ENCODE measurements at regions not wholly inside any gene's neighbourhood (a gene's known extent, or its start where the extent isn't known, plus 50 kb on each side); places are given as distances from the start of the nearest gene placed in this dataset.

DNA sequence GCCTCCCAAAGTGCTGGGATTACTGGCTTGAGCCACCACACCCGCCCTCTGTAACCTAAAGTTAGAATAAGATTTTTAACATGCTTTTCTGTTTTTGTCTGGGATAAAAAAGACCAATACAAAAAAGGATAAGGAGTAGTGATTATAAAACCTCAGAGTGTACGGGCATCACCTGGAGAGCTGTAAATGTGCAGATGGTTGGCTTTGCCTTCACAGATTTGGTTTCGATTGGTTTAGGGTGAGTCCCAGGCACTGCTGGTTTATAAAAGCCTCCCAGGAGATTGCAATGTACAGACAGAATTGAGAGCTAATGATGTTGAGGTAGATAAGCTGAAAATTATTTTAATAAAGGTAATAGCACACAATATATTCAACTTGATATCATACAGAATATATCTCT lies 289.7 kb upstream of the FSHR start:
- intact Hi-C loops (cut with DNase I): no loop called here
- H3K27me3 ChIP-seq: no peaks in the 10 kb centered on the region
- WGBS: 83% methylated on average over 3 of the region's 3 CpGs

DNA sequence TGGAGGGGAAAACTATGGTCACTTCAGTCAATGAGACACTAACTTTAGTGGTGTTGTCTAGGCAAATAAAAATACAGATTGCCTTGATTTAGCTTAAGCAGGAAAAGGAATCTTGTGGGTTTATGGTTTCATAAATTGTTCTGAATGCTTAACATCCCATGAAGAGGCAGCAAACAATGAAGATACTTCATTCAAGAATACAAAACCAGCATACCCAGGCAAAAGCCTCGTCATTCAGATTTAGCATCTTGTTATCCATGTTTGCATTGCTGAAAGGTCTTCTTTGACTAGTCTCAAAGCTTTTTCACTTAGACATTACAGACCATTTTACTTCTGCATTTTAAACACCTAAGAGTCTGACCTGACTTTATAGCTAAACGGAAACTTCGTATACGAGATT lies 272.7 kb upstream of the FSHR start:
- TF ChIP-seq POLR2A (IDR thresholded peaks at IDR 0.05; ENCODE audit: low read depth) (no peak), POLR2AphosphoS5 (IDR thresholded peaks at IDR 0.05) (no peak)
- TF ChIP-seq, protein P1, sequence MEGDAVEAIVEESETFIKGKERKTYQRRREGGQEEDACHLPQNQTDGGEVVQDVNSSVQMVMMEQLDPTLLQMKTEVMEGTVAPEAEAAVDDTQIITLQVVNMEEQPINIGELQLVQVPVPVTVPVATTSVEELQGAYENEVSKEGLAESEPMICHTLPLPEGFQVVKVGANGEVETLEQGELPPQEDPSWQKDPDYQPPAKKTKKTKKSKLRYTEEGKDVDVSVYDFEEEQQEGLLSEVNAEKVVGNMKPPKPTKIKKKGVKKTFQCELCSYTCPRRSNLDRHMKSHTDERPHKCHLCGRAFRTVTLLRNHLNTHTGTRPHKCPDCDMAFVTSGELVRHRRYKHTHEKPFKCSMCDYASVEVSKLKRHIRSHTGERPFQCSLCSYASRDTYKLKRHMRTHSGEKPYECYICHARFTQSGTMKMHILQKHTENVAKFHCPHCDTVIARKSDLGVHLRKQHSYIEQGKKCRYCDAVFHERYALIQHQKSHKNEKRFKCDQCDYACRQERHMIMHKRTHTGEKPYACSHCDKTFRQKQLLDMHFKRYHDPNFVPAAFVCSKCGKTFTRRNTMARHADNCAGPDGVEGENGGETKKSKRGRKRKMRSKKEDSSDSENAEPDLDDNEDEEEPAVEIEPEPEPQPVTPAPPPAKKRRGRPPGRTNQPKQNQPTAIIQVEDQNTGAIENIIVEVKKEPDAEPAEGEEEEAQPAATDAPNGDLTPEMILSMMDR (IDR thresholded peaks at IDR 0.05): no peak
- intact Hi-C loops (cut with DNase I): no loop called here
- DNase-seq (ENCODE audit: extremely low spot score): no peak
- Histone ChIP-seq H3K4me3 (no peak overlapping the region), H3K27me3 (no peaks in the 10 kb centered on the region), H3K4me1 (no peaks in the 10 kb centered on the region), H3K36me3 (no peaks in the 10 kb centered on the region), H3K27ac (replicated peaks in 1 of 4) (no peak overlapping the region), H3K9me3 (no peaks in the 10 kb centered on the region)
- WGBS: 51% methylated on average over 4 of the region's 4 CpGs

More for the DNA sequence above, 289.7 kb upstream of the FSHR start:
- Histone ChIP-seq H3K4me1 (no peaks in the 10 kb centered on the region), H3K4me3 (no peak overlapping the region), H3K36me3 (no peaks in the 10 kb centered on the region), H3K27ac (replicated peaks in 1 of 4) (no peak overlapping the region), H3K9me3 (no peaks in the 10 kb centered on the region)
- no peak for DNase-seq (ENCODE audit: extremely low spot score)
- TF ChIP-seq, protein P1 (IDR thresholded peaks at IDR 0.05): no peak
- TF ChIP-seq POLR2A (IDR thresholded peaks at IDR 0.05; ENCODE audit: low read depth) (no peak), EP300 (IDR thresholded peaks at IDR 0.05) (no peak), POLR2AphosphoS5 (IDR thresholded peaks at IDR 0.05) (no peak)

DNA sequence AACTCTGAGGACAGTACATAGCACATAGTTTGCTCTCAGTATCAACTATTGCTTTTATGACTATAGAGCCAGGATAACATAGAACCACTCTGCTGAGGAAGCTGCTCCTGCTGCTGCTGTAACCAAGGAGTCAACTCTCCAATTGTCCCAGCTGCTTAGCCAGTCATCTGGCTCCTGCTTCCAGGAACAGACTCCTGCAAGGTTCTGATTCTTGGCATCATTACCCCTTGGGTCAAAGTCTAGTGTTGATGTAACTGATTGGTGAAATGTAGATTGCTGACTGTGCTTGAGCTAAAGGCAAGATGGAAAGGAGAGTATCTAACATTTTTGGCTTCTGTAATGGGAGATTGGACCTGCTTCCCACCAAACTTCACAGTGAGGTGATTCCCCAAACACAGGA lies 261.9 kb upstream of the FSHR start:
- H3K27me3 ChIP-seq: no peaks in the 10 kb centered on the region
- intact Hi-C loops (cut with DNase I): no loop called here
- H3K4me3 ChIP-seq: no peak overlapping the region
- H3K4me1 ChIP-seq: no peaks in the 10 kb centered on the region
- no peak for DNase-seq (ENCODE audit: extremely low spot score)
- H3K36me3 ChIP-seq: no peaks in the 10 kb centered on the region
- no peaks in the 10 kb centered on the region for H3K9me3 ChIP-seq
- no peak overlapping the region for H3K27ac ChIP-seq (replicated peaks in 1 of 4)
- TF ChIP-seq EP300 (IDR thresholded peaks at IDR 0.05): no peak
- TF ChIP-seq, protein P1 (IDR thresholded peaks at IDR 0.05): no peak
- no peak for TF ChIP-seq POLR2A (IDR thresholded peaks at IDR 0.05; ENCODE audit: low read depth)
- TF ChIP-seq POLR2AphosphoS5 (IDR thresholded peaks at IDR 0.05): no peak

- Histone ChIP-seq H3K4me1 (peaks cover 0 to 4% (median 0%) of the 10 kb centered on the region in 4 donors), H3K4me3 (no peak overlapping the region), H3K27ac (replicated peaks in 1 of 4) (no peak overlapping the region), H3K36me3 (no peaks in the 10 kb centered on the region), H3K27me3 (no peaks in the 10 kb centered on the region), H3K9me3 (peaks cover 0 to 5% (median 0%) of the 10 kb centered on the region in 4 donors)
- no peak for DNase-seq (ENCODE audit: extremely low spot score)
- TF ChIP-seq POLR2A (IDR thresholded peaks at IDR 0.05; ENCODE audit: low read depth) (no peak), EP300 (IDR thresholded peaks at IDR 0.05) (no peak), POLR2AphosphoS5 (IDR thresholded peaks at IDR 0.05) (no peak)
- TF ChIP-seq, protein P1 (IDR thresholded peaks at IDR 0.05): no peak
- 42% methylated on average over 4 of the region's 4 CpGs for WGBS
- intact Hi-C loops (cut with DNase I): no loop called here
Measured at GRCh38 chr2:49404108-49404507, 249.8 kb upstream of the FSHR start.

DNA sequence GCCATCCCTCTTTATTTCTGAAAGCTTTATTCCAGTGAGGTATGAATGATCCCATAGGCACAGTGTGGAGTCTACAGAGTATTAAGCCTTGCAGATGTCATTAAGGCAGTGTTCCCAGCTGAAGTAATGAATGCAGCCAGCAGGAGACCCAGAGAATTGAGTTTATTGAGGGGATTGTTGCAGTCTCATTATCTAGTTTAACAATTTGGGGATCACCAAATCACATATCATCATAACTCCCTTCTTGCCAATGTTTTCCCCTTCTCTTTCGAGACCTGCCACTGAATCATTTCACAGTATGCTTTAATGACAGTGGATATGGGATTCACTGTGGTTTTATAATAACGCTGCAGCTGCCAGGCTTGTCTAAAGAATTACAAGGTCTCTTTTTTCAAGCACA lies 249.3 kb upstream of the FSHR start:
- DNase-seq (ENCODE audit: extremely low spot score): no peak
- intact Hi-C loops (cut with DNase I): no loop called here
- Histone ChIP-seq H3K36me3 (no peaks in the 10 kb centered on the region), H3K27ac (replicated peaks in 1 of 4) (no peak overlapping the region), H3K9me3 (peaks cover 0 to 5% (median 0%) of the 10 kb centered on the region in 4 donors), H3K4me1 (peaks cover 0 to 4% (median 0%) of the 10 kb centered on the region in 4 donors), H3K27me3 (no peaks in the 10 kb centered on the region), H3K4me3 (no peak overlapping the region)
- TF ChIP-seq, protein P1 (IDR thresholded peaks at IDR 0.05): no peak
- TF ChIP-seq EP300 (IDR thresholded peaks at IDR 0.05) (no peak), POLR2AphosphoS5 (IDR thresholded peaks at IDR 0.05) (no peak), POLR2A (IDR thresholded peaks at IDR 0.05; ENCODE audit: low read depth) (no peak)
- 46% methylated on average over 2 of the region's 2 CpGs for WGBS

Data from esophagus muscularis mucosa (tissue), 4 donors.